OCI-LY3 (cell line): ENCODE measurements at regions not wholly inside any gene's neighbourhood (a gene's known extent, or its start where the extent isn't known, plus 50 kb on each side); places are given as distances from the start of the nearest gene placed in this dataset.

Experiments used
- CTCF ChIP-seq: fragments of 200-600, 300-600 bp; sonication (generic); IDR thresholded peaks from 2 replicates; pipeline ENCODE4 v1.5.1; 2014; ENCODE audit warnings: antibody characterized with exemption, low read length, low read depth
- EZH2phosphoT487 ChIP-seq: fragments of 200-600 bp; shearing (Covaris generic); IDR thresholded peaks from 2 replicates; pipeline ENCODE4 v1.6.1; 2018; ENCODE audit warnings: antibody characterized with exemption, mixed run types, low read depth

- TF ChIP-seq CTCF (no peak), EZH2phosphoT487 (no peak)
These were observed 67.7 kb upstream of the SERP2 start for GRCh38 chr13:44305917-44306370.
